IPS-NIHi11 (cell line): ENCODE measurements at regions not wholly inside any gene's neighbourhood (a gene's known extent, or its start where the extent isn't known, plus 50 kb on each side); places are given as distances from the start of the nearest gene placed in this dataset.

Experiments used
- DNase-seq: peaks from one replicate; pipeline ENCODE4 v3.0.0; 2012; ENCODE audit warnings: mixed read lengths, low spot score

GRCh38 chr4:124529131-124529530 lies 183.4 kb downstream of the ANKRD50 start:
- DNase-seq = no peak

DNA sequence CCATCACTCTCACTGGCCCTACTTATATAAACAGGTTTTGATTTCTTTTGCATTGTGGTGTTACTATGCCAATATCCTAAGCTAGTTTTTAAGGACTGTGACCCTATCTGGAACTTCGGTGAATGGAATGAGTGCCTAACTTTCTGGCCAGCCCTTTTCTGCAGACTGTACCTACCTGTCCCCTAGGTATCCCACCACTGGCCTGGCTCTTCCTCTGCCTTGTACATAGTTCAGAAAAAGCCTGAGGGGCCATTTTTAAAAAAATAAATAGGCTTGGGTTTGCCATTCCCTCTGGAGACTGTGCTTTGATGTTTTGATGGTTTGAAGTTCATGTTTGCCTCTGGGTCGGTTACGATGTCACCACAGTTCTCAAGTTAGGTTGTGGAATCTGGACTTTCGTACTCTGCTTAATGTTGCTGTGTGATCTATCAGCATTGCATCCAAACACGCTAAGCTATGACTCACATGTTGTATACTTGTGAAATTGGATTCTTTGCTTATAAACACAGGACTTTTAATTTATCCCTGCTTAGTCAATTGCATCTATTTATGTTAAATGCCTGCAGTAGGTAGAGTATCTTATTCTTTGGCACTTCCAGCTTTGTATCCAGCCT lies 182.0 kb downstream of the ANKRD50 start:
- DNase-seq = no peak

DNA sequence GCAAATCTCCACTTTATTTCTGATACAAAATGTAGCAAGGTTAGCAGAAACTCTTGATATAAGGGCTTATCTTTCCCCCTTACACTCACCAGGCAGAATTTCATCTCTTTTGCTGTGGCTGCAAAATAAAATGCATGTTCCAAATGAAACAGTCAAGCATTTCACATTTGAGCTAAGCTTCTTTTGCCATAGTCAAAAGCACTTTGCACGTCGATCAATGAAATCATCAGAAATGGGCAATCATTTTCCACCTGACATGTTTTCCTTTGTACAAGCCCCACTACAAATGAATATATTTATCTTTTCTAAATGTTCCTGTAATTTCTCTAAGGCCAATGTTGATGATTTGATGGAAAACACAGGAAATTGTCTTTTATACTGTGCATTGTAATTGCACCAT lies 178.4 kb downstream of the ANKRD50 start:
- no peak for DNase-seq

- no peak for DNase-seq
Measured at GRCh38 chr4:124535003-124535402, 177.5 kb downstream of the ANKRD50 start.

DNA sequence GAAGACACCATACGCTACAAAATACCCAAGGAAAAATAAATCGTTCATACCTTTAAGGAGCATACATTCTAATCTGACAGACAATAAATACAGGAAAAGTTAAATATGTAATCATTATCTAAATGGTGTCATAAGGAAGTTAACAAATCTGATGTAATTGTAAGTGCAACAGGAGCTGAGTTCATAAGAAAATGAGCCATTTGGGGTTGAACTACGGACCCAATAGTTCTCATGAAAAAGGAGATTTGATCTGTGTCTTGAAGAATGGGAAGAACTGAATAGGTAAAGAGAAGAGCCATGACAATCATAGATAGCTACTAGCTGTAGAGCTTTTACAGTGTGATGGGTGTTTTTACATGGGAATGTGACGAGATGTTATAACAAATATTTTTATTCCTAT lies 175.6 kb downstream of the ANKRD50 start:
- DNase-seq = no peak

DNA sequence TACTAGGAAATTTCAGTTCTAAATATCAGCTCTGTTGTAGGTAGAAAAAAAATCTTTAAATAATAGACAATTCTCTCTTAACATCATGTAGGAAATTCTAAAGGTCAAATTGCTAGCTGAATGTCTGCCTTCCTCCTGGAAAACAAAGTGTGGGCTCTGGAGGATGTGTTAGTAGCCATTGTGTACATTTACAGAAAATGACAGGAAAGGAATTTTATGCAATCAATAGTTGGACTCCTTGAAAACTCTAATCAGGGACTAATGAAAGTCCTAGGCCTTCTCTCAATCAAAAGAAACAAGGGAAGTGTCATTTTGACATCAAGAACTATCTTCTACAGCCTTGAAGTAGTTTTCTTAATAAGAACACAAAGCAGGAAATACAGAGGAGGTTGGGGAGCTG lies 174.6 kb downstream of the ANKRD50 start:
- no peak for DNase-seq

GRCh38 chr4:124540014-124540413 lies 172.5 kb downstream of the ANKRD50 start:
- DNase-seq = no peak

DNA sequence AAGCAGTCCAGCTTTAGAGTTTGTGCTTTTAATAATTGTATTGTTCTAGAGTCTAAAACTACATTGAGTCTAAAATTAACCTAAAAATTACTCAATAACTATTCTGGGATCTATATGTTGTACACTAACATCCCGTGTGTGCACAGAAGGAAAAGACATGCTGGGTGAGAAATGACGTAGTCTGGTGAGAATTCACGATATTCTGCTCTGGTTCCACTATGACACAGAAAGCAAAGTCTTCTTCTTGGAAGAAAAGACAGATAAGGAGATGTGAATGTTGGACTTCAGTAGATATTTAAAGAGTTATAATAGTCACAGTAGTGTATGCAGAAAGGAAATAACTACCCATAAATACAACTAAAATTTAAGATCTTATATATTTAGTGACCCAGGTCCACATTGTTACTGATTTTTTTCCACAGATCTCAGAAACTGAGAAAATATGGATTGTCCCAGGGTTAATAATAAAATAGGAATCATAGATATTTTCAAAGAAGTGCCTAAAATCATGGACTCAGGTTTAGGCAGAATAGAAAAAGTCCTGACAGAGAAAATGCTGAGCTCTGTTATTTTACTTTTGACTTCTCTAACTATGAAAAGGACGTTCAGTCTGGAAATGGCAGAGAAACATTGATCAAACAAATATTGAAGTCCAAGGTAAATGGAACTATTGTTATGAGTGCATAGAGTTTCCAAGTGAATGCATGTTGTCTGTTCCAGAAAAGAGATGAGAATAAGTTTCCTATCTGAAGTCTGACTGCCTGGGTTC lies 170.7 kb downstream of the ANKRD50 start:
- no peak for DNase-seq

GRCh38 chr4:124555959-124556358 lies 156.6 kb downstream of the ANKRD50 start:
- DNase-seq = no peak

GRCh38 chr4:124564121-124564520 lies 148.4 kb downstream of the ANKRD50 start:
- no peak for DNase-seq

GRCh38 chr4:124565371-124565770 lies 147.2 kb downstream of the ANKRD50 start:
- DNase-seq = no peak

GRCh38 chr4:124566030-124566429 lies 146.5 kb downstream of the ANKRD50 start:
- DNase-seq = no peak

DNA sequence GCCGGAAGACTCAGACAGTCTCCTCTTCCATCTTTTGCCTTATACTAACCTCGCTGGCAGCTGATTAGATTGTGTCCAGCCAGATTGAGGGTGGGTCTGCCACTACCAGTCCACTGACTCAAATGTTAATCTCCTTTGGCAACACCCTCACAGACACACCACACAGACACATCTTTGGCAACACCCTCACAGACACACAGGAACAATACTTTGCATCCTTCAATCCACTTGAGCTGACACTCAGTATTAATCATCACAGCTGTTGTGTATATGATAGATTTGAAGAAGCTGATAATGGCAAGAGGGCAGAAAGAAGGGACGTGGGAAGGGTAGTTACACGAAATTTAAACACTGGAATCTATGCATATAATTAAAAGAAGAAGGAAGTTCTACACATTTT lies 139.5 kb downstream of the ANKRD50 start:
- no peak for DNase-seq

- no peak for DNase-seq
Measured at GRCh38 chr4:124579896-124580295, 132.6 kb downstream of the ANKRD50 start.

GRCh38 chr4:124583797-124584196 lies 128.7 kb downstream of the ANKRD50 start:
- DNase-seq = no peak

DNA sequence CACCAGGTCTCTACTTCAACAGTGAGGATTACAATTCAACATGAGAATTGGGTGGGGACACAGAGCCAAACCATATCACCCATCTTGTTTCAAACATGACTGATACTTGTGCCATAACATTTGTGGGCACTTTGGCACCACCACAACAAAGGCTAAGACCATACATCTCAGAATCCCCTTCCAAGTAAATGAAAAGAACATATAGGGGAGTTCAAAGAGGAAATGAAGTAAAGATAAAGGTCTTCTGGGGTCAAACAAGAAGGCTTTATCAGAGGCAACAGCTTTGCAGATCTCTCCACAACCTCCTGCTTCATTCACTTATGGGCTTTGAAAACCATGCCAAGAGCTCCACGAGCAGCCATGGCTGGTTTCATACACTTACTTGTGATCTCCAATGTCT lies 122.7 kb downstream of the ANKRD50 start:
- DNase-seq = no peak

DNA sequence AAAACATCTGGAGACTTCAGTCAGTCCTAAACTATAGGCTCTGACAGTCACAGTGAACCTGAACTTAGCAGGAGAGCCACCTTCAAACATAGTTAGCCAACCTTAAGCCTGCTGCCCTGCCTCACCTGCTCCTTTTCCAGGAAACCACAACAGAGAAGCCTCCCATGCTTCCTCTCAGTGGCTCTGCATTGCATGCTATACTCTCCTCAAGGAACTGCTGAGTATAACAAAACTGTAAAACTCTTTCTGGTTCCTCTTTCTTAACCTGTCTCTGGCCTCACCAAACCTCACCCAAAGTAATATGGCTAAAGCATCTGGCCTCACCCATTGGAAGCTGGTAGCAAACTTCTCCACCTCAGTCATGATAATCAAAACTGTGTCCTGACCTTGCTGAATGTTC lies 122.1 kb downstream of the ANKRD50 start:
- no peak for DNase-seq

GRCh38 chr4:124591637-124592036 lies 120.9 kb downstream of the ANKRD50 start:
- DNase-seq = no peak

- DNase-seq = no peak
Measured at GRCh38 chr4:124593494-124593893, 119.0 kb downstream of the ANKRD50 start.

DNA sequence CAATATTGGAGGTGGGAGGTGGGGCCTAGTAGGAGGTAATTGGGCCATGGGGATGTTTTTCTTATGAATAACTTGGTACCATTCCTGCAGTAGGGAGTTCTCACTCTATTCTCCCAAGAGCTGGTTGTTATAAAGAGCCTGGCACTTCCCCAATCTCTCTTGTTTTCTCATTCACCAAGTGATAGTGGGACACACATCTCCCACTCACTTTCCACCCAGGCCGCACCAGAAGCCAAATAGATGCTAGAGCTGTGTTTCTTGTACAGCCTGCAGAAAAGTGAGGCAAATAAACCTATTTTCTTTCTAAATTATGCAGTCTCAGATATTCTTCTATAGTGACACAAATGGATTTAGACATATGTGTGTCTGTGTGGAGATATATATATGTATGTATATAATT lies 117.6 kb downstream of the ANKRD50 start:
- DNase-seq = no peak

GRCh38 chr4:124596816-124597215 lies 115.7 kb downstream of the ANKRD50 start:
- DNase-seq = no peak

- DNase-seq = peak; percentile 11
Measured at GRCh38 chr4:124610211-124610610, 102.3 kb downstream of the ANKRD50 start.
